ENCODE measurements at regions not wholly inside any gene's neighbourhood (a gene's known extent, or its start where the extent isn't known, plus 50 kb on each side); places are given as distances from the start of the nearest gene placed in this dataset.

DNA sequence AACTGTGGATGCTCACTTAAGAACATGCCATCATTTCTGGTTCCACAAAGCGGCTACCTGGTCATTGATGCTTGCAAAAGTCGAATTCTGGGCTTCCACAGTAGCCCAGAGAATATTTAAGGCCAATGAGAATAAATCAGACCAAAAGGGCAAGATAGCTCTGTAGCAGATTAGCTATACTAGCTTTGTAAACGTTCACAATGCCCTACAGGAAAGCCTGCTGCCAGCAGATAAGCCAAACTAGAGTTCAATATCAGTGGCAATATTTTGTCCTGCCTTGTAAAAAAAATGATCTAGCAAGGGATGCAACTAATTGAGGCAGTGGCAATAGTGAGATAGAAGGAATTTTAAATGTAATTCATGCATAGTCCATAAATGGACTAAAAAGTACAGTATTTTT is 387.7 kb upstream of the TEX13C start:
- Histone ChIP-seq H4K8ac (replicated peaks; ENCODE audit: insufficient read length, low read depth, low read length) (no peak overlapping the region), H3K14ac (ENCODE audit: insufficient read depth, low read length) (no peak overlapping the region), H3K23ac (ENCODE audit: insufficient read length, low read depth, low read length) (no peak overlapping the region), H3T11ph (ENCODE audit: low read length) (no peak overlapping the region), H2BK20ac (ENCODE audit: low read depth, low read length, poor library complexity, severe bottlenecking) (no peak overlapping the region), H3K27ac (ENCODE audit: insufficient read length, low read depth, low read length) (peak overlapping the region; percentile 26), H2BK5ac (ENCODE audit: insufficient read length, low read length) (no peak overlapping the region), H3K27me3 (ENCODE audit: insufficient read depth, low read length) (no peaks in the 10 kb centered on the region), H3K9ac (ENCODE audit: extremely low read depth, insufficient read length, low read length) (no peak overlapping the region), H3K56ac (ENCODE audit: insufficient read length, low read depth, low read length) (no peak overlapping the region), H4K91ac (ENCODE audit: insufficient read length, low read depth, low read length) (no peak overlapping the region), H4K20me1 (ENCODE audit: control insufficient read depth, insufficient read depth, insufficient read length) (no peaks in the 10 kb centered on the region), H3K4me2 (ENCODE audit: insufficient read depth, insufficient read length, low read length) (no peak overlapping the region), H2BK15ac (ENCODE audit: low read depth, low read length) (no peak overlapping the region), H2BK120ac (ENCODE audit: low read depth, low read length, poor library complexity, severe bottlenecking) (no peak overlapping the region), H3K4me1 (ENCODE audit: insufficient read depth, low read length) (no peaks in the 10 kb centered on the region; the same call in 1 of the 2 replicates), H4K5ac (ENCODE audit: insufficient read length, low read depth, low read length) (no peak overlapping the region), H3K79me2 (ENCODE audit: insufficient read depth, low read length) (no peaks in the 10 kb centered on the region), H2AFZ (ENCODE audit: low read length) (no peak overlapping the region), H3K9me3 (ENCODE audit: control insufficient read depth, low read depth, low read length) (no peaks in the 10 kb centered on the region), H3K18ac (ENCODE audit: insufficient read length, low read depth, low read length) (no peak overlapping the region), H3K23me2 (ENCODE audit: insufficient read length, low read depth, low read length, poor library complexity, severe bottlenecking) (no peaks in the 10 kb centered on the region), H3K4ac (ENCODE audit: low read depth, low read length) (no peak overlapping the region), H2AK5ac (ENCODE audit: insufficient read length, low read length) (no peak overlapping the region), H3K79me1 (ENCODE audit: insufficient read depth, low read depth, low read length, poor library complexity, severe bottlenecking) (no peaks in the 10 kb centered on the region), H2BK12ac (ENCODE audit: insufficient read length, low read depth, low read length) (no peak overlapping the region)
- no peaks in the 10 kb centered on the region for H3K36me3 Mint-ChIP-seq (ENCODE audit: insufficient read depth in 1 of 3, low read depth in 3 of 3)
- H3K27me3 Mint-ChIP-seq (ENCODE audit: low read depth) = no peaks in the 10 kb centered on the region
- no peak for DNase-seq
- H3K27ac Mint-ChIP-seq = no peak overlapping the region
- peaks cover 36 to 43% of the 10 kb centered on the region in 2 experiments for H3K4me1 Mint-ChIP-seq
- no peaks in the 10 kb centered on the region; a peak in 3 of 5 replicates for H3K9me3 Mint-ChIP-seq
- H3K4me3 Mint-ChIP-seq = no peak overlapping the region
- TF ChIP-seq, protein P1, sequence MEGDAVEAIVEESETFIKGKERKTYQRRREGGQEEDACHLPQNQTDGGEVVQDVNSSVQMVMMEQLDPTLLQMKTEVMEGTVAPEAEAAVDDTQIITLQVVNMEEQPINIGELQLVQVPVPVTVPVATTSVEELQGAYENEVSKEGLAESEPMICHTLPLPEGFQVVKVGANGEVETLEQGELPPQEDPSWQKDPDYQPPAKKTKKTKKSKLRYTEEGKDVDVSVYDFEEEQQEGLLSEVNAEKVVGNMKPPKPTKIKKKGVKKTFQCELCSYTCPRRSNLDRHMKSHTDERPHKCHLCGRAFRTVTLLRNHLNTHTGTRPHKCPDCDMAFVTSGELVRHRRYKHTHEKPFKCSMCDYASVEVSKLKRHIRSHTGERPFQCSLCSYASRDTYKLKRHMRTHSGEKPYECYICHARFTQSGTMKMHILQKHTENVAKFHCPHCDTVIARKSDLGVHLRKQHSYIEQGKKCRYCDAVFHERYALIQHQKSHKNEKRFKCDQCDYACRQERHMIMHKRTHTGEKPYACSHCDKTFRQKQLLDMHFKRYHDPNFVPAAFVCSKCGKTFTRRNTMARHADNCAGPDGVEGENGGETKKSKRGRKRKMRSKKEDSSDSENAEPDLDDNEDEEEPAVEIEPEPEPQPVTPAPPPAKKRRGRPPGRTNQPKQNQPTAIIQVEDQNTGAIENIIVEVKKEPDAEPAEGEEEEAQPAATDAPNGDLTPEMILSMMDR (conservative IDR thresholded peaks at IDR 0.05) = no peak
- WGBS (ENCODE audit: extremely low coverage, insufficient read length, low lambda C conversion rate) = no CpG with 5 or more reads among the region's 3 CpGs
